Endothelial cell of umbilical vein (primary cell): ENCODE measurements at regions not wholly inside any gene's neighbourhood (a gene's known extent, or its start where the extent isn't known, plus 50 kb on each side); places are given as distances from the start of the nearest gene placed in this dataset.

Source experiments
- BruUV-seq: library from RNA; stranded (reverse); fragments of 400-500 nt; replicated peaks from 2 replicates; lab custom pipeline; 2021; lab: Mats Ljungman, UMichigan
- CTCF ChIA-PET: fragments of 300-600, 350-600 bp; sonication (Branson Sonifier 250); formaldehyde crosslinking; loops from one replicate; lab custom pipeline; 2021; ENCODE audit warnings: antibody characterized with exemption, inconsistent platforms; lab: Charles Lee
- POLR2A ChIA-PET: fragments of 300-600, 350-600 bp; sonication (Branson Sonifier 250); formaldehyde crosslinking; loops from one replicate; lab custom pipeline; 2021; ENCODE audit warnings: antibody characterized with exemption, inconsistent platforms; lab: Charles Lee
- DNase-seq: peaks from one replicate; pipeline ENCODE4 v3.0.0-alpha.2; 2011; ENCODE audit warnings: low read depth, low spot score
- FAIRE-seq: peaks from 2 replicates; lab custom pipeline; 2011; peaks lifted over from hg19 to GRCh38; lab: Jason Lieb, UNC
- H2AFZ ChIP-seq: 2 replicates; pipeline ENCODE4 v1.6.0; 2012; ENCODE audit warnings: low read depth, low read length, control low read depth, inconsistent platforms
- H3K27ac ChIP-seq: 2 replicates; pipeline ENCODE4 v1.5.1; 2011; ENCODE audit warnings: low read depth, mild to moderate bottlenecking, control low read depth, low read length, moderate library complexity; ENCODE audit not compliant: insufficient read depth
- H3K27me3 ChIP-seq, 2 experiments: 2 replicates each; pipeline versions ENCODE4 v1.6.0 to v1.6.1; 2011; ENCODE audit warnings: low read length in 2 of 2, mixed read lengths in 1 of 2; ENCODE audit not compliant: control insufficient read depth in 2 of 2, insufficient read depth in 2 of 2
- H3K36me3 ChIP-seq, 2 experiments: 2 replicates in 1 of 2; 3 replicates in 1 of 2; pipeline ENCODE4 v1.5.1; 2011; ENCODE audit warnings: low read length in 2 of 2, mild to moderate bottlenecking in 1 of 2, moderate library complexity in 1 of 2; ENCODE audit not compliant: control insufficient read depth in 2 of 2, insufficient read depth in 2 of 2; ENCODE audit errors: extremely low read depth in 1 of 2
- H3K4me1 ChIP-seq: 3 replicates; pipeline ENCODE4 v1.5.1; 2011; ENCODE audit warnings: mild to moderate bottlenecking, low read length; ENCODE audit not compliant: control insufficient read depth, insufficient read depth; ENCODE audit errors: extremely low read depth
- H3K4me2 ChIP-seq: 2 replicates; pipeline ENCODE4 v1.6.1; 2011; ENCODE audit warnings: low read length, control low read depth, mixed read lengths; ENCODE audit not compliant: insufficient read depth
- H3K4me3 ChIP-seq, 3 experiments: fragments of 200-600 bp in 1 of 3; sonication (generic), shearing (Covaris generic) in 1 of 3; replicated peaks in 1 of 3; 2 replicates each; pipeline ENCODE4 v1.5.1; 2011 to 2016; ENCODE audit warnings: control low read depth in 3 of 3, low read length in 3 of 3, mild to moderate bottlenecking in 2 of 3, inconsistent platforms in 1 of 3, low read depth in 1 of 3, moderate library complexity in 1 of 3; ENCODE audit not compliant: insufficient read depth in 1 of 3
- H3K79me2 ChIP-seq: 2 replicates; pipeline ENCODE4 v1.6.0; 2012; ENCODE audit warnings: low read length, inconsistent platforms; ENCODE audit not compliant: control insufficient read depth, insufficient read depth
- H3K9ac ChIP-seq: replicated peaks from 2 replicates; pipeline ENCODE3; 2011; ENCODE audit warnings: low read length, control low read depth; ENCODE audit not compliant: insufficient read depth; ENCODE audit errors: extremely low read depth
- H3K9me1 ChIP-seq: replicated peaks from 3 replicates; pipeline ENCODE4 v1.6.0; 2011; ENCODE audit warnings: mild to moderate bottlenecking, low read length; ENCODE audit not compliant: control insufficient read depth, insufficient read depth; ENCODE audit errors: extremely low read depth
- H3K9me3 ChIP-seq: replicated peaks from 2 replicates; pipeline ENCODE4 v1.5.1; 2012; ENCODE audit warnings: low read length, inconsistent platforms; ENCODE audit not compliant: control insufficient read depth, insufficient read depth
- H4K20me1 ChIP-seq: replicated peaks from 2 replicates; pipeline ENCODE3; 2011; ENCODE audit warnings: mild to moderate bottlenecking, low read length; ENCODE audit not compliant: control insufficient read depth, insufficient read depth; ENCODE audit errors: extremely low read depth
- CTCF ChIP-seq, 2 donors: IDR thresholded peaks; 1 replicate in 1 of 2; 2 replicates in 1 of 2; pipeline ENCODE4 v1.5.1; 2011; ENCODE audit warnings: low read length in 2 of 2, mild to moderate bottlenecking in 2 of 2, moderate library complexity in 2 of 2, control low read depth in 1 of 2, inconsistent platforms in 1 of 2, low read depth in 1 of 2; ENCODE audit not compliant: insufficient read depth in 1 of 2; ENCODE audit errors: extremely low read depth in 1 of 2
- EZH2 ChIP-seq: IDR thresholded peaks from 2 replicates; pipeline ENCODE4 v1.6.1; 2012; ENCODE audit warnings: borderline replicate concordance, low read depth, mild to moderate bottlenecking, moderate library complexity, low read length, inconsistent platforms; ENCODE audit not compliant: severe bottlenecking
- FOS ChIP-seq: IDR thresholded peaks from 2 replicates; pipeline ENCODE4 v1.6.1; 2011; ENCODE audit warnings: mild to moderate bottlenecking, low read length, moderate library complexity, borderline replicate concordance; ENCODE audit not compliant: insufficient read depth
- GATA2 ChIP-seq: IDR thresholded peaks from 2 replicates; pipeline ENCODE4 v1.7.0; 2011; ENCODE audit warnings: low read depth, mild to moderate bottlenecking, moderate library complexity, mixed read lengths, low read length; ENCODE audit not compliant: insufficient read length, insufficient read depth
- POLR2AphosphoS5 ChIP-seq: IDR thresholded peaks from 2 replicates; pipeline ENCODE4 v1.6.1; 2012; ENCODE audit warnings: low read depth, mild to moderate bottlenecking, control low read depth, low read length, moderate library complexity; ENCODE audit not compliant: insufficient read depth
- dilution Hi-C: fragments of 300-500 bp; cut with MboI; formaldehyde crosslinking; loops from one replicate; pipeline ENCODE4 v1.15.0; 2019; ENCODE audit warnings: low sequenced_read_pairs; ENCODE audit not compliant: extremely low pct_ligation_motif_present
- intact Hi-C: fragments of 100-400 bp; cut with micrococcal nuclease; formaldehyde crosslinking; loops from one replicate; pipeline ENCODE4 v1.10.0; 2022

DNA sequence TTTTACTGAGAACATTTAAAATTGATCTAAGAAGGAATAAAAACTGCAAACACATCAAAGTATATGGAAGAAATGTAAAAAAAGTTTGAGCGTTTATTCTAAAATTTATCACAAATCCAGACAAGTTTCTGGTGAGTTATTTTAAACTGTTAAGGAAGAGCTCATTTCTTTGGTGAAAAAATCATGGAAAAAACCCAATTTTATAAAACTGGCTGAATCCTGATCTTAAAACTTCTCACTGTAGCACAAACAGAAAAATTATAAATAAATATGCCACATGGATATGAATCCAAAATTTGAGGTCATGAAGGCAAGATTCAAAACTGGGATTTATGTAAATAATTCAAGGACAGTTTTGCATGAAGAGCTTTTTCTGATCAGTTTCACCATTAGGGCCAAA, 205.1 kb upstream of the RGMA start:
- Histone ChIP-seq H3K79me2 (no peaks in the 10 kb centered on the region), H3K4me1 (no peaks in the 10 kb centered on the region), H2AFZ (no peak overlapping the region), H3K36me3 (no peaks in the 10 kb centered on the region), H3K4me3 (no peak overlapping the region), H3K27ac (no peak overlapping the region), H3K9ac (no peak overlapping the region), H4K20me1 (no peaks in the 10 kb centered on the region), H3K27me3 (no peaks in the 10 kb centered on the region), H3K9me1 (no peaks in the 10 kb centered on the region), H3K9me3 (peaks cover 2% of the 10 kb centered on the region), H3K4me2 (no peak overlapping the region)
- dilution Hi-C loops (no loop called here), intact Hi-C loops (no loop called here)
- DNase-seq (no peak), FAIRE-seq (no peak)
- TF ChIP-seq GATA2 = no peak
- TF ChIP-seq CTCF (IDR thresholded peaks at IDR 0.05; ENCODE audit: extremely low read depth in 1 of 2, insufficient read depth in 1 of 2, low read depth in 1 of 2, low read length in 2 of 2) = no peak
- TF ChIP-seq EZH2 = no peak
- TF ChIP-seq POLR2AphosphoS5 = no peak
- ChIA-PET POLR2A (no interaction called here), CTCF (no interaction called here)
- BruUV-seq = no TSS peak

DNA sequence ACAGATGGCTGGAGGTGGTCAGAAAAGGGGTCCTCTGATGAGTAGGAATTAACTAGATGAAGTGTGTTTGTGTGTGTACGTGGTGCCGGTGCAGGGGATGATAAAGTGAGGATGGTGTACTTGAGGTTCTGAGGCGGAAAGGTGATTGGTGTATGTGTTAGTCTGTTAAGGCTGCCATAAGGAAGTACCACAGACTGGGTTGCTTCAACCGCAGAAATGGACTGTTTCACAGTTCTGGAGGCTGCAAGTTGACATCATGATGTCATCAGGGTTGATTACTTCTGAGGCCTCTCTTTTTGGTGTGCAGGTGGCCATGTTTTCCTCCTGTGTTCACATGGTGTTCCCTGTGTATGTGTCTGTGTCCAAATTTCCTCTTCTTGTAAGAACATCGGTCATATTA, 202.4 kb upstream of the RGMA start:
- Histone ChIP-seq H3K27me3 (no peaks in the 10 kb centered on the region), H3K9ac (no peak overlapping the region), H3K36me3 (no peaks in the 10 kb centered on the region), H3K9me3 (peaks cover 2% of the 10 kb centered on the region), H3K27ac (no peak overlapping the region), H3K4me1 (no peaks in the 10 kb centered on the region), H4K20me1 (no peaks in the 10 kb centered on the region), H3K4me2 (no peak overlapping the region), H2AFZ (no peak overlapping the region), H3K9me1 (no peaks in the 10 kb centered on the region), H3K79me2 (no peaks in the 10 kb centered on the region), H3K4me3 (no peak overlapping the region)
- BruUV-seq = no TSS peak
- ChIA-PET POLR2A (no interaction called here), CTCF (no interaction called here)
- dilution Hi-C loops = no loop called here
- FAIRE-seq (no peak), DNase-seq (no peak)
- no peak for TF ChIP-seq FOS
- intact Hi-C loops = no loop called here
